SU-DHL-6 (cell line): ENCODE measurements at regions not wholly inside any gene's neighbourhood (a gene's known extent, or its start where the extent isn't known, plus 50 kb on each side); places are given as distances from the start of the nearest gene placed in this dataset.

ENCODE experiments used
- H2AFZ ChIP-seq: fragments of 200-600 bp; sonication (generic); 2 replicates; pipeline ENCODE4 v1.6.1; 2014; ENCODE audit warnings: low read depth, mild to moderate bottlenecking, moderate library complexity, mixed read lengths, antibody characterized with exemption, low read length; ENCODE audit not compliant: severe bottlenecking
- H3F3A ChIP-seq: fragments of 200-600 bp; shearing (Covaris generic); 2 replicates; pipeline ENCODE4 v1.6.0; 2016; ENCODE audit warnings: antibody characterized with exemption, mild to moderate bottlenecking; ENCODE audit not compliant: insufficient read depth
- H3K27ac ChIP-seq: fragments of 200-600 bp; sonication (generic); 2 replicates; pipeline ENCODE4 v1.5.1; 2016; ENCODE audit warnings: low read depth, mild to moderate bottlenecking, low read length, moderate library complexity, mixed read lengths
- H3K27me3 ChIP-seq: fragments of 200-600 bp; sonication (generic), shearing (Covaris generic); 2 replicates; pipeline ENCODE4 v1.6.0; 2014; ENCODE audit warnings: mild to moderate bottlenecking, low read length
- H3K36me3 ChIP-seq: fragments of 200-600 bp; sonication (generic); 2 replicates; pipeline ENCODE4 v1.6.1; 2014; ENCODE audit warnings: mild to moderate bottlenecking, low read length, mixed read lengths
- H3K4me2 ChIP-seq: fragments of 300-600, 200-600 bp; shearing (Covaris generic), sonication (generic); 2 replicates; pipeline ENCODE4 v1.6.0; 2014; ENCODE audit warnings: low read length, low read depth, mild to moderate bottlenecking; ENCODE audit not compliant: poor library complexity, severe bottlenecking
- H3K4me3 ChIP-seq: fragments of 200-600 bp; sonication (generic); 2 replicates; pipeline ENCODE4 v1.5.1; 2014; ENCODE audit warnings: antibody characterized with exemption, low read length, mild to moderate bottlenecking, mixed read lengths; ENCODE audit not compliant: insufficient read depth, poor library complexity, severe bottlenecking
- H3K79me2 ChIP-seq: fragments of 200-600 bp; sonication (generic); 2 replicates; pipeline ENCODE4 v1.6.1; 2014; ENCODE audit warnings: mild to moderate bottlenecking, low read length, moderate library complexity; ENCODE audit not compliant: insufficient read depth
- H3K9ac ChIP-seq: fragments of 200-600 bp; sonication (generic); 2 replicates; pipeline ENCODE4 v1.7.0; 2014; ENCODE audit warnings: mild to moderate bottlenecking, low read length
- H3K9me2 ChIP-seq: fragments of 200-600 bp; sonication (generic); replicated peaks from 2 replicates; pipeline ENCODE4 v1.6.1; 2014; ENCODE audit warnings: low read length; ENCODE audit not compliant: insufficient read depth
- H3K9me3 ChIP-seq: fragments of 200-600 bp; sonication (generic); 2 replicates; pipeline ENCODE4 v1.6.1; 2014; ENCODE audit warnings: low read length, mixed read lengths; ENCODE audit not compliant: insufficient read depth
- H4K20me1 ChIP-seq: fragments of 200-600 bp; sonication (generic); 2 replicates; pipeline ENCODE4 v1.6.1; 2014; ENCODE audit warnings: low read depth, mild to moderate bottlenecking, antibody characterized with exemption, low read length, moderate library complexity, mixed read lengths
- CTCF ChIP-seq: fragments of 200-600 bp; sonication (generic); IDR thresholded peaks from one replicate; pipeline ENCODE4 v1.5.1; 2017; ENCODE audit warnings: antibody characterized with exemption, mild to moderate bottlenecking, low read length, moderate library complexity; ENCODE audit not compliant: insufficient read depth, poor library complexity, severe bottlenecking
- EZH2phosphoT487 ChIP-seq: fragments of 200-600 bp; sonication (generic), shearing (Covaris generic); conservative IDR thresholded peaks from 2 replicates; pipeline ENCODE4 v1.6.1; 2018; ENCODE audit warnings: mild to moderate bottlenecking, antibody characterized with exemption, low read length, moderate library complexity, mixed read lengths

GRCh38 chr2:198483051-198483450 lies 678.7 kb downstream of the PLCL1 start:
- H3K4me2 ChIP-seq = no peak overlapping the region
- H2AFZ ChIP-seq = no peak overlapping the region
- no peak overlapping the region for H3K27ac ChIP-seq
- H3K27me3 ChIP-seq = no peaks in the 10 kb centered on the region
- H3F3A ChIP-seq = no peaks in the 10 kb centered on the region
- no peaks in the 10 kb centered on the region for H3K79me2 ChIP-seq
- no peak overlapping the region for H3K4me3 ChIP-seq
- H3K9me2 ChIP-seq = no peaks in the 10 kb centered on the region
- no peaks in the 10 kb centered on the region for H4K20me1 ChIP-seq
- no peaks in the 10 kb centered on the region for H3K36me3 ChIP-seq
- H3K9me3 ChIP-seq = no peaks in the 10 kb centered on the region
- no peak overlapping the region for H3K9ac ChIP-seq
- TF ChIP-seq EZH2phosphoT487 (no peak), CTCF (no peak)

DNA sequence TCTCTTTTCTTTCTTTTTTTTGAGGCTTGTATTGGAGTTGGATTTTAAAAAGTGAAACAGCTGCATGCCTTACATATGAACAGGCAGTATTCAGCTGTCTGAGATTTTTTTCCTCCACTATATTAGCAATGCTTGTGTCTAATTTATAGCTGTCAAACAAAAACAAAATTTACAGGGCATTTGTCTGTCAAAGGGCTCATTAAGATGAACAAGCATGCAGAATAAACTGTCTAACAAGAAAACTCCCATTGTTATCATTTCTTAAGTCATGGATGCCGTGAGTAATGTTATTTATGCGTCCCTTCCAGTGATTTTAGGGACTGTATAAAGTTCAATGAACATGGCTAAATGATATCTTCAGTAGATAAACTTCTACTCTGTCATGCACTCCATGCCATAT lies 674.7 kb downstream of the PLCL1 start:
- H3K27ac ChIP-seq = no peak overlapping the region
- no peaks in the 10 kb centered on the region for H3K9me3 ChIP-seq
- no peak overlapping the region for H3K4me3 ChIP-seq
- H3F3A ChIP-seq = no peaks in the 10 kb centered on the region
- no peaks in the 10 kb centered on the region for H3K79me2 ChIP-seq
- H3K27me3 ChIP-seq = no peaks in the 10 kb centered on the region
- no peak for TF ChIP-seq EZH2phosphoT487
- TF ChIP-seq CTCF = no peak
- H3K9ac ChIP-seq = no peak overlapping the region
- no peak overlapping the region for H3K4me2 ChIP-seq
- H2AFZ ChIP-seq = no peak overlapping the region
- H4K20me1 ChIP-seq = no peaks in the 10 kb centered on the region
- H3K9me2 ChIP-seq = no peaks in the 10 kb centered on the region
- no peaks in the 10 kb centered on the region for H3K36me3 ChIP-seq

DNA sequence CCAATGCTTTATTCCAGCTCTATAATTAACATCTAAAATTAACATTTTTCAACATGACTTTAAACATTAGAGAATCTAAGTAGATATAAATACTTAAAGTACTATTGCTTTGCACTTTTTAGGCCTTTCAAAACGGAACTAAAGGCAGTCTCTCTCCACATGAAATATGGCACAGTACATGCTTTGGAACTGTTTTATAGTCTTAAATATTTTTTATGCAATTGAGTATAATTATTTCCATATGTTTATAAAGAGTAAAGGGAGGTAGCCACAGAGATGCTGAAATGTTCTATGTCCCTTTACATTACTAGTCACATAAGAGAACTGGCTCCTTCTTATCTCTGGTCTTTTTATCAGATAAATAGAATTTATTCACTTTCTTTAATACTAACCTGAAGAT lies 674.0 kb downstream of the PLCL1 start:
- H3K27ac ChIP-seq = no peak overlapping the region
- H3K9me2 ChIP-seq = no peaks in the 10 kb centered on the region
- no peak overlapping the region for H3K4me2 ChIP-seq
- no peaks in the 10 kb centered on the region for H3K36me3 ChIP-seq
- no peaks in the 10 kb centered on the region for H3K79me2 ChIP-seq
- H3F3A ChIP-seq = no peaks in the 10 kb centered on the region
- no peak overlapping the region for H3K4me3 ChIP-seq
- TF ChIP-seq CTCF (no peak), EZH2phosphoT487 (no peak)
- H2AFZ ChIP-seq = no peak overlapping the region
- H4K20me1 ChIP-seq = 0 out of 2 replicates have a peak, but pooled peaks cover under 1% of the 10 kb centered on the region
- no peaks in the 10 kb centered on the region for H3K9me3 ChIP-seq
- H3K27me3 ChIP-seq = no peaks in the 10 kb centered on the region
- no peak overlapping the region for H3K9ac ChIP-seq
